ENCODE measurements at regions not wholly inside any gene's neighbourhood (a gene's known extent, or its start where the extent isn't known, plus 50 kb on each side); places are given as distances from the start of the nearest gene placed in this dataset.
"Not testable (repeated sequence)": the region's sequence is repeated elsewhere in the genome, so short reads cannot be mapped to it uniquely, and the experiment has no call there.

- TF ChIP-seq CTCF (conservative IDR thresholded peaks at IDR 0.05; ENCODE audit: low read depth, low read length) = peak; percentile 73
- DNase-seq (ENCODE audit: low read depth) = no peak
- no peak overlapping the region for H3K4me3 ChIP-seq (ENCODE audit: low read depth, low read length)
Observed at GRCh38 chr5:53170746-53171349, 61.3 kb upstream of the MOCS2 start.

- not testable (repeated sequence) for H3K4me3 ChIP-seq (ENCODE audit: low read depth, low read length); DNase-seq (ENCODE audit: low read depth)
Observed at GRCh38 chr5:53172073-53172472, 62.5 kb upstream of the MOCS2 start.

GRCh38 chr5:53172630-53173029 is 63.1 kb upstream of the MOCS2 start:
- no peak for TF ChIP-seq CTCF (conservative IDR thresholded peaks at IDR 0.05; ENCODE audit: low read depth, low read length)
- no peak for DNase-seq (ENCODE audit: low read depth)
- no peak overlapping the region for H3K4me3 ChIP-seq (ENCODE audit: low read depth, low read length)

- no peak for TF ChIP-seq CTCF (conservative IDR thresholded peaks at IDR 0.05; ENCODE audit: low read depth, low read length)
- no peak overlapping the region for H3K4me3 ChIP-seq (ENCODE audit: low read depth, low read length)
- no peak for DNase-seq (ENCODE audit: low read depth)
Observed at GRCh38 chr5:53173083-53173482, 63.5 kb upstream of the MOCS2 start.

- TF ChIP-seq CTCF (conservative IDR thresholded peaks at IDR 0.05; ENCODE audit: low read depth, low read length) = no peak
- no peak overlapping the region for H3K4me3 ChIP-seq (ENCODE audit: low read depth, low read length)
- no peak for DNase-seq (ENCODE audit: low read depth)
Observed at GRCh38 chr5:53178830-53179229, 69.3 kb upstream of the MOCS2 start.

GRCh38 chr5:53179691-53180090 is 70.1 kb upstream of the MOCS2 start:
- no peak overlapping the region for H3K4me3 ChIP-seq (ENCODE audit: low read depth, low read length)
- TF ChIP-seq CTCF (conservative IDR thresholded peaks at IDR 0.05; ENCODE audit: low read depth, low read length) = no peak
- no peak for DNase-seq (ENCODE audit: low read depth)

- no peak for TF ChIP-seq CTCF (conservative IDR thresholded peaks at IDR 0.05; ENCODE audit: low read depth, low read length)
- DNase-seq (ENCODE audit: low read depth) = no peak
- no peak overlapping the region for H3K4me3 ChIP-seq (ENCODE audit: low read depth, low read length)
Observed at GRCh38 chr5:53180538-53180937, 71.0 kb upstream of the MOCS2 start.

All from epithelial cell of proximal tubule (primary cell).